ENCODE measurements at regions not wholly inside any gene's neighbourhood (a gene's known extent, or its start where the extent isn't known, plus 50 kb on each side); places are given as distances from the start of the nearest gene placed in this dataset.

DNA sequence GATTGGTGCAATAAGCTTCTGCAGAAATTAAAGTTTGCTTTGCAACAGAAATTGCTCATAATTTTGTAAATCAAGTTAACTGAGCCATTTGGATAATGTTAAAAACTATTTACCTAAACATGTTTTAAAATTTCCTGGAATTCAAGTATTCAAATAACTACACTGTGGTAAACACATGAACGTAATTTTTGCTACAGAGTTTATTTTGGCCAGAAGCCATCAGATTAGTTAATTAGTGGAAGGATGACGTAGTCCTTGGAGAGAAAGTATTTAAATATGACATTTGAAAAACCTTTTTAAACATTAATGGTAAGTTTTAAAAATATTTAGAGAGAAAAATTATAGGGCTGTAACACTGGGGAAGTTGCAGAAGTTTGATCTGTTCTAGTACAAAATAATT, 121.2 kb upstream of the UST start:
- TF ChIP-seq, protein P1, sequence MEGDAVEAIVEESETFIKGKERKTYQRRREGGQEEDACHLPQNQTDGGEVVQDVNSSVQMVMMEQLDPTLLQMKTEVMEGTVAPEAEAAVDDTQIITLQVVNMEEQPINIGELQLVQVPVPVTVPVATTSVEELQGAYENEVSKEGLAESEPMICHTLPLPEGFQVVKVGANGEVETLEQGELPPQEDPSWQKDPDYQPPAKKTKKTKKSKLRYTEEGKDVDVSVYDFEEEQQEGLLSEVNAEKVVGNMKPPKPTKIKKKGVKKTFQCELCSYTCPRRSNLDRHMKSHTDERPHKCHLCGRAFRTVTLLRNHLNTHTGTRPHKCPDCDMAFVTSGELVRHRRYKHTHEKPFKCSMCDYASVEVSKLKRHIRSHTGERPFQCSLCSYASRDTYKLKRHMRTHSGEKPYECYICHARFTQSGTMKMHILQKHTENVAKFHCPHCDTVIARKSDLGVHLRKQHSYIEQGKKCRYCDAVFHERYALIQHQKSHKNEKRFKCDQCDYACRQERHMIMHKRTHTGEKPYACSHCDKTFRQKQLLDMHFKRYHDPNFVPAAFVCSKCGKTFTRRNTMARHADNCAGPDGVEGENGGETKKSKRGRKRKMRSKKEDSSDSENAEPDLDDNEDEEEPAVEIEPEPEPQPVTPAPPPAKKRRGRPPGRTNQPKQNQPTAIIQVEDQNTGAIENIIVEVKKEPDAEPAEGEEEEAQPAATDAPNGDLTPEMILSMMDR (IDR thresholded peaks at IDR 0.05) = no peak
- TF ChIP-seq EZH2 (IDR thresholded peaks at IDR 0.05; ENCODE audit: borderline replicate concordance, insufficient read depth, low read depth, low read length, poor library complexity, severe bottlenecking) = no peak

All from B cell (primary cell).